CD14-positive monocyte (primary cell): ENCODE measurements at regions not wholly inside any gene's neighbourhood (a gene's known extent, or its start where the extent isn't known, plus 50 kb on each side); places are given as distances from the start of the nearest gene placed in this dataset.

Experiments
- DNase-seq, 3 donors: peaks; one replicate each; pipeline ENCODE4 v3.0.0-alpha.2; 2011 to 2022
- H2AFZ ChIP-seq: 2 replicates; pipeline ENCODE4 v1.6.0; 2012; ENCODE audit warnings: mild to moderate bottlenecking, low read depth, low read length, inconsistent platforms; ENCODE audit not compliant: insufficient read depth, poor library complexity, severe bottlenecking
- H3K27ac ChIP-seq, 2 donors: 1 replicate in 1 of 2; 2 replicates in 1 of 2; pipeline ENCODE4 v1.5.1; 2012 to 2013; ENCODE audit warnings: low read length in 2 of 2, control low read depth in 1 of 2, inconsistent platforms in 1 of 2, low read depth in 1 of 2, mild to moderate bottlenecking in 1 of 2
- H3K27me3 ChIP-seq, 2 donors: one replicate each; pipeline versions ENCODE4 v1.6.0 to v1.6.1; 2011 to 2013; ENCODE audit warnings: low read length in 2 of 2; ENCODE audit not compliant: control insufficient read depth in 2 of 2, insufficient read depth in 2 of 2
- H3K36me3 ChIP-seq, 2 donors: replicated peaks in 1 of 2; 1 replicate in 1 of 2; 2 replicates in 1 of 2; pipeline versions ENCODE4 v1.5.1 to v1.6.1; 2012 to 2013; ENCODE audit warnings: low read length in 2 of 2, control low read depth in 1 of 2, inconsistent platforms in 1 of 2, mild to moderate bottlenecking in 1 of 2; ENCODE audit not compliant: insufficient read depth in 2 of 2, control insufficient read depth in 1 of 2
- H3K4me1 ChIP-seq, 2 donors: 1 replicate in 1 of 2; 2 replicates in 1 of 2; pipeline versions ENCODE4 v1.5.1 to v1.6.1; 2012 to 2013; ENCODE audit warnings: low read length in 2 of 2, control low read depth in 1 of 2, inconsistent platforms in 1 of 2, mild to moderate bottlenecking in 1 of 2, moderate library complexity in 1 of 2; ENCODE audit not compliant: insufficient read depth in 2 of 2, control insufficient read depth in 1 of 2
- H3K4me2 ChIP-seq: replicated peaks from 2 replicates; pipeline ENCODE3; 2012; ENCODE audit warnings: low read length, moderate library complexity, mild to moderate bottlenecking; ENCODE audit not compliant: poor library complexity, severe bottlenecking; ENCODE audit errors: extremely low read depth
- H3K4me3 ChIP-seq, 3 experiments: fragments of 200-600 bp in 1 of 3; sonication (generic) in 1 of 3; replicated peaks in 1 of 3; 1 replicate in 2 of 3; 2 replicates in 1 of 3; pipeline ENCODE4 v1.5.1; 2011 to 2013; ENCODE audit warnings: low read length in 3 of 3, mild to moderate bottlenecking in 3 of 3, control low read depth in 2 of 3, low read depth in 2 of 3, inconsistent platforms in 1 of 3, moderate library complexity in 1 of 3
- H3K79me2 ChIP-seq: 2 replicates; pipeline ENCODE4 v1.6.0; 2012; ENCODE audit warnings: mild to moderate bottlenecking, control low read depth, inconsistent platforms, low read length, moderate library complexity; ENCODE audit not compliant: insufficient read depth
- H3K9ac ChIP-seq: 2 replicates; pipeline ENCODE4 v1.6.0; 2017; ENCODE audit warnings: low read length, mild to moderate bottlenecking; ENCODE audit not compliant: insufficient read depth, poor library complexity, severe bottlenecking
- H3K9me3 ChIP-seq, 2 donors: replicated peaks in 1 of 2; 1 replicate in 1 of 2; 2 replicates in 1 of 2; pipeline versions ENCODE4 v1.5.1 to v1.6.1; 2012 to 2013; ENCODE audit warnings: low read length in 2 of 2, control low read depth in 1 of 2; ENCODE audit not compliant: control insufficient read depth in 1 of 2, insufficient read depth in 1 of 2
- H4K20me1 ChIP-seq: 2 replicates; pipeline ENCODE4 v1.6.0; 2012; ENCODE audit warnings: mild to moderate bottlenecking, low read length, control low read depth, moderate library complexity; ENCODE audit not compliant: insufficient read depth
- H3K27ac Mint-ChIP-seq, 7 donors: one replicate each; pipeline ENCODE4 v1.8.0; 2020; ENCODE audit warnings: mild to moderate bottlenecking in 7 of 7, mixed read lengths in 7 of 7, moderate library complexity in 6 of 7, inconsistent platforms in 2 of 7
- H3K27me3 Mint-ChIP-seq, 3 donors: one replicate each; pipeline ENCODE4 v1.8.0; 2021 to 2022; ENCODE audit warnings: low read depth in 3 of 3, mild to moderate bottlenecking in 3 of 3, mixed read lengths in 3 of 3, moderate library complexity in 3 of 3, inconsistent platforms in 1 of 3
- H3K36me3 Mint-ChIP-seq, 2 donors: one replicate each; pipeline ENCODE4 v1.8.0; 2020; ENCODE audit warnings: mixed read lengths in 2 of 2, inconsistent platforms in 1 of 2, mild to moderate bottlenecking in 1 of 2
- H3K4me1 Mint-ChIP-seq: one replicate; pipeline ENCODE4 v1.8.0; 2020; ENCODE audit warnings: mild to moderate bottlenecking, mixed read lengths
- H3K4me3 Mint-ChIP-seq, 2 donors: one replicate each; pipeline ENCODE4 v1.8.0; 2020; ENCODE audit warnings: mild to moderate bottlenecking in 2 of 2, mixed read lengths in 2 of 2, moderate library complexity in 1 of 2
- H3K9me3 Mint-ChIP-seq, 7 donors: one replicate each; pipeline ENCODE4 v1.8.0; 2020 to 2022; ENCODE audit warnings: mixed read lengths in 7 of 7, mild to moderate bottlenecking in 6 of 7, moderate library complexity in 6 of 7, inconsistent platforms in 2 of 7
- CTCF ChIP-seq: fragments of 200-600 bp; IDR thresholded peaks from one replicate; pipeline ENCODE4 v1.8.0; 2022; ENCODE audit warnings: antibody characterized with exemption, mild to moderate bottlenecking
- WGBS: methylation state at CpG from one replicate; pipeline ENCODE4 v1.1.5; 2013; ENCODE audit warnings: missing lambda C conversion rate; ENCODE audit not compliant: insufficient coverage; 5-methylcytosine and 5-hydroxymethylcytosine counted together
- intact Hi-C, 2 donors: fragments of 100-400 bp; cut with micrococcal nuclease; formaldehyde crosslinking; loops; one replicate each; pipeline versions ENCODE4 v1.15.0 to v1.15.1; 2023

GRCh38 chr14:100473249-100473648, 114.0 kb downstream of the BEGAIN start:
- 97% methylated on average over 3 of the region's 3 CpGs for WGBS
- Mint-ChIP-seq H3K27ac (no peak overlapping the region), H3K36me3 (peaks cover 7 to 15% of the 10 kb centered on the region in 2 donors), H3K27me3 (peaks cover 0 to 2% (median 0%) of the 10 kb centered on the region in 3 donors), H3K4me1 (peaks cover 2% of the 10 kb centered on the region), H3K4me3 (no peak overlapping the region), H3K9me3 (no peaks in the 10 kb centered on the region)
- H2AFZ ChIP-seq = no peak overlapping the region
- H3K4me1 ChIP-seq = no peaks in the 10 kb centered on the region
- no peak overlapping the region for H3K9ac ChIP-seq
- no peak overlapping the region for H3K27ac ChIP-seq
- TF ChIP-seq CTCF = no peak
- intact Hi-C loops = no loop called here
- no peak overlapping the region for H3K4me3 ChIP-seq
- no peak overlapping the region for H3K4me2 ChIP-seq
- H3K27me3 ChIP-seq = no peaks in the 10 kb centered on the region
- DNase-seq = no peak
- no peaks in the 10 kb centered on the region for H3K9me3 ChIP-seq
- H3K36me3 ChIP-seq = peaks cover 0 to 7% of the 10 kb centered on the region in 2 donors
- H3K79me2 ChIP-seq = no peaks in the 10 kb centered on the region
- H4K20me1 ChIP-seq = no peaks in the 10 kb centered on the region

GRCh38 chr14:100474196-100474595, 113.0 kb downstream of the BEGAIN start:
- H3K9me3 ChIP-seq = no peaks in the 10 kb centered on the region
- 100% methylated on average over 2 of the region's 8 CpGs for WGBS
- no peak for DNase-seq
- no peaks in the 10 kb centered on the region for H3K4me1 ChIP-seq
- Mint-ChIP-seq H3K4me1 (peaks cover 2% of the 10 kb centered on the region), H3K27me3 (peaks cover 0 to 2% (median 0%) of the 10 kb centered on the region in 3 donors), H3K36me3 (peaks cover 7 to 12% of the 10 kb centered on the region in 2 donors), H3K4me3 (no peak overlapping the region), H3K27ac (no peak overlapping the region), H3K9me3 (no peaks in the 10 kb centered on the region)
- TF ChIP-seq CTCF = no peak
- no peaks in the 10 kb centered on the region for H3K27me3 ChIP-seq
- H3K4me2 ChIP-seq = no peak overlapping the region
- no peak overlapping the region for H2AFZ ChIP-seq
- H3K36me3 ChIP-seq = peaks cover 0 to 7% of the 10 kb centered on the region in 2 donors
- intact Hi-C loops = no loop called here
- H3K27ac ChIP-seq = no peak overlapping the region
- H3K79me2 ChIP-seq = no peaks in the 10 kb centered on the region
- no peak overlapping the region for H3K9ac ChIP-seq
- H4K20me1 ChIP-seq = no peaks in the 10 kb centered on the region
- no peak overlapping the region for H3K4me3 ChIP-seq
